C4-2B (cell line): ENCODE measurements at regions not wholly inside any gene's neighbourhood (a gene's known extent, or its start where the extent isn't known, plus 50 kb on each side); places are given as distances from the start of the nearest gene placed in this dataset.

ENCODE experiments used
- CTCF ChIP-seq: fragments of 450-650 bp; conservative IDR thresholded peaks from 2 replicates; pipeline ENCODE4 v1.5.1; 2017; ENCODE audit warnings: mild to moderate bottlenecking
- ZFX ChIP-seq: fragments of 450-650 bp; IDR thresholded peaks from 2 replicates; pipeline ENCODE4 v1.6.1; 2017

DNA sequence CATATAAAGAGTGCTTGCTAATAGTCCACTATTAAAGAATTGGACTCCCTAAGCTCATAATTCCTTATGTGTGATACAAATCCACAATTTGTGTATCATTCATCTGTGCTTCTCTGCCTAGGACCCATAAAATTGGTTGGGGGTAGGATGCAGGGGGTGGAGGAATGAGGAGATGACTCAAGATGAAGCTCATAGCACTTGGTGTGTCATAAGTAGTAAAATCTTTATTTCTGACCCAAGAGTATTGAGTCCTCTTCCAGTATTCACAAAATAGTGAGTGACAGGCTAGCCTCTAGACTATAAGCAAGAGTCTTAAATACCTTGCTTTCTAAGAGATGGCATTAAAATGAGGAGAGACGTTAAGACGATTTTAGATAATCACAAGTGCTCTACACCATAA, 390.9 kb upstream of the CDH19 start:
- TF ChIP-seq CTCF, result no peak
- no peak for TF ChIP-seq ZFX
